Activated CD4-positive, alpha-beta T cell treated with anti-CD3 and anti-CD28 coated beads, Interleukin-2, amount 50 U/mL, for 4 hours (primary cell): ENCODE measurements at regions not wholly inside any gene's neighbourhood (a gene's known extent, or its start where the extent isn't known, plus 50 kb on each side); places are given as distances from the start of the nearest gene placed in this dataset.
"Not testable (repeated sequence)": the region's sequence is repeated elsewhere in the genome, so short reads cannot be mapped to it uniquely, and the experiment has no call there.

ENCODE experiments used
- DNase-seq, 2 experiments: peaks; one replicate each; pipeline ENCODE4 v3.0.0-alpha.2; 2020

- no peak for DNase-seq
Observed at GRCh38 chr20:26214991-26215390, 518.3 kb upstream of the ZNF337 start.

- DNase-seq, result peak in 1 of 2 experiments; percentile 7
Observed at GRCh38 chr20:26209171-26209941, 512.7 kb upstream of the ZNF337 start.

- peak; percentile 57 to 62 for DNase-seq
Observed at GRCh38 chr20:26208296-26209091, 511.8 kb upstream of the ZNF337 start.

GRCh38 chr20:26207967-26208295 lies 511.3 kb upstream of the ZNF337 start:
- peak; percentile 18 to 20 for DNase-seq

GRCh38 chr20:26207237-26207966 lies 510.7 kb upstream of the ZNF337 start:
- no peak for DNase-seq

GRCh38 chr20:26205350-26205749 lies 508.7 kb upstream of the ZNF337 start:
- DNase-seq, result no peak

- DNase-seq, result not testable (repeated sequence)
Observed at GRCh38 chr20:26201026-26201425, 504.4 kb upstream of the ZNF337 start.

GRCh38 chr20:26187329-26187728 lies 490.7 kb upstream of the ZNF337 start:
- not testable (repeated sequence) for DNase-seq

- not testable (repeated sequence) for DNase-seq
Observed at GRCh38 chr20:26183720-26184119, 487.1 kb upstream of the ZNF337 start.

GRCh38 chr20:26181364-26181763 lies 484.7 kb upstream of the ZNF337 start:
- DNase-seq, result not testable (repeated sequence)

GRCh38 chr20:26171875-26172274 lies 475.2 kb upstream of the ZNF337 start:
- not testable (repeated sequence) for DNase-seq

- DNase-seq, result no peak
Observed at GRCh38 chr20:26169506-26169905, 472.9 kb upstream of the ZNF337 start.

- DNase-seq, result no peak
Observed at GRCh38 chr20:26167499-26167898, 470.8 kb upstream of the ZNF337 start.

GRCh38 chr20:26163890-26164289 lies 467.2 kb upstream of the ZNF337 start:
- no peak for DNase-seq

GRCh38 chr20:26163151-26163550 lies 466.5 kb upstream of the ZNF337 start:
- not testable (repeated sequence) for DNase-seq

GRCh38 chr20:26161741-26162140 lies 465.1 kb upstream of the ZNF337 start:
- not testable (repeated sequence) for DNase-seq

GRCh38 chr20:26160916-26161315 lies 464.3 kb upstream of the ZNF337 start:
- DNase-seq, result not testable (repeated sequence)

- no peak for DNase-seq
Observed at GRCh38 chr20:26154224-26154623, 457.6 kb upstream of the ZNF337 start.

GRCh38 chr20:26135325-26136110 lies 438.9 kb upstream of the ZNF337 start:
- DNase-seq, result no peak

GRCh38 chr20:26134606-26135005 lies 438.0 kb upstream of the ZNF337 start:
- DNase-seq, result no peak

- DNase-seq, result not testable (repeated sequence)
Observed at GRCh38 chr20:26133794-26134193, 437.1 kb upstream of the ZNF337 start.

- DNase-seq, result not testable (repeated sequence)
Observed at GRCh38 chr20:26120920-26121319, 424.3 kb upstream of the ZNF337 start.

- not testable (repeated sequence) for DNase-seq
Observed at GRCh38 chr20:26094498-26094897, 397.8 kb upstream of the ZNF337 start.
